ENCODE measurements at regions not wholly inside any gene's neighbourhood (a gene's known extent, or its start where the extent isn't known, plus 50 kb on each side); places are given as distances from the start of the nearest gene placed in this dataset.

- no peak overlapping the region for H3K4me3 ChIP-seq (ENCODE audit: control insufficient read depth, low read depth, low read length)
- DNase-seq (ENCODE audit: low read depth), result no peak
- TF ChIP-seq, protein P1, sequence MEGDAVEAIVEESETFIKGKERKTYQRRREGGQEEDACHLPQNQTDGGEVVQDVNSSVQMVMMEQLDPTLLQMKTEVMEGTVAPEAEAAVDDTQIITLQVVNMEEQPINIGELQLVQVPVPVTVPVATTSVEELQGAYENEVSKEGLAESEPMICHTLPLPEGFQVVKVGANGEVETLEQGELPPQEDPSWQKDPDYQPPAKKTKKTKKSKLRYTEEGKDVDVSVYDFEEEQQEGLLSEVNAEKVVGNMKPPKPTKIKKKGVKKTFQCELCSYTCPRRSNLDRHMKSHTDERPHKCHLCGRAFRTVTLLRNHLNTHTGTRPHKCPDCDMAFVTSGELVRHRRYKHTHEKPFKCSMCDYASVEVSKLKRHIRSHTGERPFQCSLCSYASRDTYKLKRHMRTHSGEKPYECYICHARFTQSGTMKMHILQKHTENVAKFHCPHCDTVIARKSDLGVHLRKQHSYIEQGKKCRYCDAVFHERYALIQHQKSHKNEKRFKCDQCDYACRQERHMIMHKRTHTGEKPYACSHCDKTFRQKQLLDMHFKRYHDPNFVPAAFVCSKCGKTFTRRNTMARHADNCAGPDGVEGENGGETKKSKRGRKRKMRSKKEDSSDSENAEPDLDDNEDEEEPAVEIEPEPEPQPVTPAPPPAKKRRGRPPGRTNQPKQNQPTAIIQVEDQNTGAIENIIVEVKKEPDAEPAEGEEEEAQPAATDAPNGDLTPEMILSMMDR (conservative IDR thresholded peaks at IDR 0.05; ENCODE audit: control insufficient read depth, insufficient read depth, low read depth, low read length), result no peak
These were observed 76.0 kb upstream of the CARD18 start for GRCh38 chr11:105215528-105215927.

- TF ChIP-seq, protein P1 (conservative IDR thresholded peaks at IDR 0.05; ENCODE audit: control insufficient read depth, insufficient read depth, low read depth, low read length), result no peak
- DNase-seq (ENCODE audit: low read depth), result no peak
- H3K4me3 ChIP-seq (ENCODE audit: control insufficient read depth, low read depth, low read length), result no peak overlapping the region
These were observed 72.4 kb upstream of the CARD18 start for GRCh38 chr11:105211806-105212554.

DNA sequence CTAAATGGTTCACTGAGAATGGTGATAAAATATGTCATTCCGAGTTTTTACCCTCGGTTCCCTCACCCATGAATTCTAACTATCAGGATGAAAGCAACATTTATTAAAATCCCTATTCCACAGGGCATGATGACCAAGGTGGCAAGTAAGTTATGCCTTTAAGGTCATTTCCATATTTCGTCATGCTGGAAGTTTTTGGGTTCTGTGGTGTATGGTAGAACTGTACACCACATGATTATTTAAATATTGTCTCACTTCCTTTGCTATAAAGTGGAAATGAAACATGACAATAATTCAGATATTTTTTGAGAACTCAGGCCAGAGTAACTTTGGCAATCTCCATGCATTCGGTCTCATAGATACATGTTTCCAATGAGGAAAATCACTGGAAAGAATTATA lies 68.5 kb upstream of the CARD18 start:
- TF ChIP-seq, protein P1 (conservative IDR thresholded peaks at IDR 0.05; ENCODE audit: control insufficient read depth, insufficient read depth, low read depth, low read length), result no peak
- DNase-seq (ENCODE audit: low read depth), result no peak
- H3K4me3 ChIP-seq (ENCODE audit: control insufficient read depth, low read depth, low read length), result no peak overlapping the region

GRCh38 chr11:105206633-105207032 lies 67.1 kb upstream of the CARD18 start:
- TF ChIP-seq, protein P1 (conservative IDR thresholded peaks at IDR 0.05; ENCODE audit: control insufficient read depth, insufficient read depth, low read depth, low read length), result no peak
- DNase-seq (ENCODE audit: low read depth), result no peak
- H3K4me3 ChIP-seq (ENCODE audit: control insufficient read depth, low read depth, low read length), result no peak overlapping the region

DNA sequence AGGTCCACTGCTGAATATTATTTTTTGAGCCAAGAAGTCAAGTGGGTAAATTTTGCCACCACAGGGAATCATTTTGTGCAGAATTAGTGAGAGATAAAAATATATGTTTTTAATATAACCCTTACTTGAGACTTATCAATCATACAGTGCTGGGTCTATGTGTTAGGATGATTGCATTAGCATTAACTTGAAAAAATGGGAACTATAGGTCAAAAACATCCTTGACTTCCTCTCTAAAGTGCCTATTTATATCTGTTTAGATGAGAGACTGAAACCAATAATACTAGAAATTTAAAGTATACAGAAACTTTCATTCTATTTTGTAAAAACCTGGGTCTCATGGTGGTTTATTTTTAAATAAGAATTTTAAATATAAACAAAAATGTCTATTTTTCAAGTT lies 65.1 kb upstream of the CARD18 start:
- H3K4me3 ChIP-seq (ENCODE audit: control insufficient read depth, low read depth, low read length), result no peak overlapping the region
- TF ChIP-seq, protein P1 (conservative IDR thresholded peaks at IDR 0.05; ENCODE audit: control insufficient read depth, insufficient read depth, low read depth, low read length), result no peak
- DNase-seq (ENCODE audit: low read depth), result no peak

DNA sequence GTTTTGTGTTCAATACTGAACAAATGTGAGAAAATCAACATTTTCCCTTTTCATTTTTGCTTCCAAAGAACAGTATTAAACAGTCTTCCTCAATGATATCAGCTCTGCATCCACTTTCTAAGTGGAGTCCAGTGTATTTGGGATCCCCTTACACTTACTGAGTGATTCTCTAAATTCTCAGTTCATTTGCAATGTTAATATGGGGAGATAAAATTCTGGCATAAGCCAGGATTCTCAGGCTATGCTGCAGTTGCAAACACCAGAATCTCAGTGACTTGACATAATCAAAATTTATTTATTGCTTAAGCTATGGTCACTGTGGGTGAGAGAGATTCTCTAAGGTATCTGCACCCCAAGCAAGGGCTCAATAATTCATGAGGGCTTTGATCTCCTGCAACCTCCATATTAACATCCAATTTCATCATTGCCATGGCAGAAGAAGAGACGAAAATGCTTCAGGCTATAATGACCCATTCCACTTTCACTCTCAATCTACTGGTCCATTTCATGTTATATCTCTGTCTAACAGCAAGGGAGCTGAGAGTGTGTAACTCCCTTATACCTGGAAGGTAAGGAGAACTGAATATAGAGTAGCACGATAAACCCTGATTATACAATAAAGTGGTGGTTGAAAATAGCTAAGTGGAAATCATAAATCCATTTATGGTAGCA lies 64.1 kb upstream of the CARD18 start:
- H3K4me3 ChIP-seq (ENCODE audit: control insufficient read depth, low read depth, low read length), result no peak overlapping the region
- no peak for DNase-seq (ENCODE audit: low read depth)
- TF ChIP-seq, protein P1 (conservative IDR thresholded peaks at IDR 0.05; ENCODE audit: control insufficient read depth, insufficient read depth, low read depth, low read length), result no peak

All from fibroblast of mammary gland (primary cell).